Pancreas (tissue), 10 donors: ENCODE measurements at regions not wholly inside any gene's neighbourhood (a gene's known extent, or its start where the extent isn't known, plus 50 kb on each side); places are given as distances from the start of the nearest gene placed in this dataset.
"Not testable (repeated sequence)": the region's sequence is repeated elsewhere in the genome, so short reads cannot be mapped to it uniquely, and the experiment has no call there.

Experiments used
- ATAC-seq, 4 donors: fragments of 200-7000 bp; cut with Tn5 transposase; one replicate each; pipeline versions ENCODE4 v1.8.0 to v1.9.1; 2020; ENCODE audit warnings: mild to moderate bottlenecking in 4 of 4, moderate library complexity in 4 of 4
- DNase-seq, 6 donors: peaks; one replicate each; pipeline ENCODE4 v3.0.0-alpha.2; 2020
- FAIRE-seq: peaks from 2 replicates; lab custom pipeline; 2012; peaks lifted over from hg19 to GRCh38; lab: Jason Lieb, UNC
- H3K27ac ChIP-seq, 4 donors: fragments of 200-600 bp; sonication (generic); 1 replicate in 3 of 4; 2 replicates in 1 of 4; pipeline versions ENCODE4 v1.5.0 to v1.8.0; 2020
- H3K27me3 ChIP-seq, 4 donors: fragments of 200-600 bp; one replicate each; pipeline ENCODE4 v1.8.0; 2021
- H3K36me3 ChIP-seq, 3 donors: fragments of 200-600 bp; sonication (generic) in 1 of 3; one replicate each; pipeline versions ENCODE4 v1.5.0 to v1.8.0; 2020 to 2021
- H3K4me1 ChIP-seq, 3 donors: fragments of 200-600 bp; one replicate each; pipeline ENCODE4 v1.8.0; 2021
- H3K4me3 ChIP-seq, 4 donors: fragments of 200-600 bp; sonication (generic) in 2 of 4; one replicate each; pipeline versions ENCODE4 v1.5.0 to v1.8.0; 2020 to 2021
- H3K9me3 ChIP-seq, 4 donors: fragments of 200-600 bp; one replicate each; pipeline ENCODE4 v1.8.0; 2021
- CTCF ChIP-seq, 4 donors: fragments of 200-600 bp; sonication (generic) in 3 of 4; IDR thresholded peaks; one replicate each; pipeline versions ENCODE4 v1.5.0 to v1.8.0; 2021; ENCODE audit warnings: antibody characterized with exemption in 4 of 4
- WGBS, 2 donors: extraction: QIAGEN DNeasy Blood & Tissue Kit; methylation state at CpG; one replicate each; pipeline ENCODE4 v1.1.7; 2013; 5-methylcytosine and 5-hydroxymethylcytosine counted together
- intact Hi-C, 3 donors: fragments of 100-400 bp; cut with DNase I; formaldehyde crosslinking; loops; one replicate each; pipeline versions ENCODE4 v1.11.1 to v1.14.2; 2022
- donor health status: healthy with polysubstance abuse.
- donor health status: DM: no; HTN: no; CAD: no; lungs with moderate emphysema.
- donor health status: DM: no; HTN: no; CAD: no.
- donor health status: control.
- donor health status: control.
- donor health status: Bipolar disorder and iron deficiency.
- donor health status: DM: yes; HTN: yes; CAD: no.
- donor health status: DM: no; HTN: no; CAD: no.
- donor health status: DM: no; HTN: no; CAD: no.
- donor health status: DM: yes; HTN: yes; CAD: no.

GRCh38 chr5:155665361-155665760, 651.8 kb downstream of the KIF4B start:
- Histone ChIP-seq H3K36me3 (no peaks in the 10 kb centered on the region), H3K9me3 (no peaks in the 10 kb centered on the region), H3K27ac (no peak overlapping the region), H3K4me1 (no peaks in the 10 kb centered on the region), H3K4me3 (no peak overlapping the region), H3K27me3 (no peaks in the 10 kb centered on the region)
- TF ChIP-seq CTCF (IDR thresholded peaks at IDR 0.05), result no peak
- ATAC-seq (no peak), FAIRE-seq (no peak), DNase-seq (no peak)
- WGBS, 2 donors, result 32 to 42% methylated on average over 7 of the region's 7 CpGs
- intact Hi-C loops, result no loop called here

GRCh38 chr5:155672001-155672400, 655.0 kb upstream of the SGCD start:
- H3K36me3 ChIP-seq, H3K9me3 ChIP-seq, FAIRE-seq, intact Hi-C loops, H3K4me1 ChIP-seq, H3K4me3 ChIP-seq, H3K27ac ChIP-seq, DNase-seq, H3K27me3 ChIP-seq, ATAC-seq: not testable (repeated sequence)
- 41 to 61% methylated on average over 7 of the region's 7 CpGs for WGBS, 2 donors

- ATAC-seq (no peak), FAIRE-seq (no peak), DNase-seq (no peak)
- H3K4me1 ChIP-seq, result no peaks in the 10 kb centered on the region
- intact Hi-C loops, result no loop called here
- no peak overlapping the region for H3K27ac ChIP-seq
- no peaks in the 10 kb centered on the region for H3K9me3 ChIP-seq
- H3K4me3 ChIP-seq, result no peak overlapping the region
- H3K36me3 ChIP-seq, result no peaks in the 10 kb centered on the region
- TF ChIP-seq CTCF (IDR thresholded peaks at IDR 0.05), result no peak
- no peaks in the 10 kb centered on the region for H3K27me3 ChIP-seq
These were observed 650.0 kb upstream of the SGCD start for GRCh38 chr5:155676967-155677366.

- TF ChIP-seq CTCF (IDR thresholded peaks at IDR 0.05), result no peak
- H3K4me1 ChIP-seq, result no peaks in the 10 kb centered on the region
- WGBS, 2 donors, result 57 to 62% methylated on average over 2 of the region's 2 CpGs
- intact Hi-C loops, result no loop called here
- DNase-seq, result no peak
- no peak for FAIRE-seq
- ATAC-seq, result no peak
- H3K4me3 ChIP-seq, result no peak overlapping the region
- no peaks in the 10 kb centered on the region for H3K27me3 ChIP-seq
- no peaks in the 10 kb centered on the region for H3K9me3 ChIP-seq
- H3K27ac ChIP-seq, result no peak overlapping the region
- H3K36me3 ChIP-seq, result no peaks in the 10 kb centered on the region
These were observed 648.6 kb upstream of the SGCD start for GRCh38 chr5:155678371-155678770.

- 16 to 31% methylated on average over 1 of the region's 1 CpG for WGBS, 2 donors
- no peaks in the 10 kb centered on the region for H3K27me3 ChIP-seq
- H3K27ac ChIP-seq, result no peak overlapping the region
- no peak overlapping the region for H3K4me3 ChIP-seq
- no peak for ATAC-seq
- DNase-seq, result no peak
- no peaks in the 10 kb centered on the region for H3K9me3 ChIP-seq
- H3K4me1 ChIP-seq, result no peaks in the 10 kb centered on the region
- no peak for FAIRE-seq
- intact Hi-C loops, result no loop called here
- TF ChIP-seq CTCF (IDR thresholded peaks at IDR 0.05), result no peak
- no peaks in the 10 kb centered on the region for H3K36me3 ChIP-seq
These were observed 647.4 kb upstream of the SGCD start for GRCh38 chr5:155679530-155679929.

- ATAC-seq, result no peak
- Histone ChIP-seq H3K4me1 (no peaks in the 10 kb centered on the region), H3K36me3 (no peaks in the 10 kb centered on the region), H3K4me3 (no peak overlapping the region), H3K9me3 (no peaks in the 10 kb centered on the region), H3K27me3 (no peaks in the 10 kb centered on the region), H3K27ac (no peak overlapping the region)
- TF ChIP-seq CTCF (IDR thresholded peaks at IDR 0.05), result no peak
- no peak for FAIRE-seq
- intact Hi-C loops, result no loop called here
- DNase-seq, result no peak
These were observed 642.5 kb upstream of the SGCD start for GRCh38 chr5:155684417-155684816.
